8988T (cell line): ENCODE measurements at regions not wholly inside any gene's neighbourhood (a gene's known extent, or its start where the extent isn't known, plus 50 kb on each side); places are given as distances from the start of the nearest gene placed in this dataset.

ENCODE experiments used
- DNase-seq: peaks from one replicate; pipeline ENCODE4 v3.0.0; 2011

DNA sequence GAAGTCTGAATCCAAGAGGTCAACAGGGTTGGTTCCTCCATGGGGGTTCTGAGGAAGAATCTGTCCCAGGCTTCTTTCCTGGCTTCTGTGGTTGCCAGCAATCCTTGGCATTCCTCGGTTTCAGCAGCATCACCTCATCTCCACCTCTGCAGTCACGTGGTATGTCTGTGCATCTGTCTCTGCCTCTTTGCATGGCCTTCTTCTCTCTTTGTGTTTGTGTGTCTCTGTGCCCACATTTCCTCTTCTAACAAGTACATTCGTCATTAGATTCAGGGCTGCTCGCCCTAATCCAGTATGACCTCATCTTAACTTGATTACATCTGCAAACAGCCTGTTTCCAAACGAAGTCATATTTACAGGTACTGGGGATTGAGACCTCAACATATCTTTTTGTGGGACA, 114.0 kb downstream of the BCOR start:
- DNase-seq = no peak

DNA sequence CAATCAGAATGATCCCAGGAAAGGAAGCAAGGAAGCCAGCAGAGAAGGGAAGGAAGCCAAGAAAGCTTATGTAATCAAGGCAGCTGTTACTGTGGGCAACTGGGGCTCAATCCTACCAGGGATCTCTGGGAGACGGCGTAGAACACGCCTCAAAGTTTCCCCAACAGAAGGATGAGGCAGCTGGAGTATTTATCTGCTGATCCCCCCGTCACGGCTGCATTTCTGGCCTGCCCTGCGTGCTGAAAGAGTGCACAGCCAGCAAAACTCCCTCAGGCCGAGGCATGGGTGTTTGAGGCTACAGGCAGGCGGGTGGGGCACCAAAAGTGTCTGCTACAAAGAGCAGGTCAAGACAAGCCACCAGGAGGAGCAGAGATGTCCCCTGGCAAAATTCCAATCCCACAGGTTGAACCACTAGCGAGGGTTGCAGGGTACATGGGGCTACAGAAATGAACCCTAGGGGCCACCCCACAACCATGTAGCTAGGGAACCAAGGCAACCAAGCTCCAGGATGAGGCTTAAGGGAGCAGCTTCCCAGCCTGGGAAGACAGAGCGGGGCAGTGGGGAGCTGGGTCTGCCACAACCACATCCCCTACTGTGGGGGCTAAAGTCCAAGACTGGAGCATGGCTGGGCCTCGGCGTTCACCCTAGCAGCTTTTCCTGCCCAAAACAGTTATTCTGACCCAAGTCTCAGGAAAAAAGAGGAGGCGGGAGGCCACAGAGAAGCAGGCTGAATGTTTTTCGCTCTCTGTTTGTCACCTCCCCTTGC, 113.4 kb downstream of the BCOR start:
- DNase-seq = no peak

DNA sequence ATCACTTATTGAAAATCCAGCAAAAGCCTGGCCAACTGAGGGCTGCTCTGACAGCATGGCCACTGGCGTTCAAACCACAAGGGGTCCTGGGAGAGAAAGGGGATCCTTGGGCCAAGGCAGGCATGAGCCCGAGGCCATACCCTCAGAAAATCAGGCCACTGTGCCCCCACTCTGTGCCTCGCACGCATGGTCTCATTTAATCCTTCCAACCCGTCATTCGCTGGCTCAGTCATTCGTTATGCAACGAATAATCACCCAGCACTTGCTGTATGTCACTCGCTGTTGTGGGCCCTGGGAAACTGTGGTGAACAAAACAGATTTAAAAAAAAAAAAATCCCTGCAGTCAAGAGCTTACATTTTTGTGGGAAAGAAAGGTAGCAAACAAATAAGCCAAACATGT, 112.7 kb downstream of the BCOR start:
- DNase-seq = no peak

DNA sequence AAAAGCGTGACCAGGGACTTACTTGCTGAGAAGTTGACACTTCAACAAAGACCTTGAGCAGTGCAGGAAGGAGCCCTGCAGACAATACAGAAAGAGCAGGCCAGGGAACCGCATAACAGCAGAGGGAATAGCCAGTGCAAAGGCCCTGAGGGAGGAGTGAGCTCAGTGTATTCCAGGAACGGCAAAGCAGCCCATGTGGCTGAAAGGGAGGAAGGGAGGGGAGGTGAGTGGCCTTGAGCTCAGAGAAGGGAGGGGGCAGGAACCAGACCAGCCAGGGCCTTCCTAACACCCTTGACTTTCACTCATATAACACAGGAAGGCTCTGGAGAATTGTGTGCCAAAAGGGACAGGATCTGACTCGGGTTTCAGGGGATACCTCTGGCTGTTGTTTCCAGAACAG, 112.2 kb downstream of the BCOR start:
- no peak for DNase-seq

DNA sequence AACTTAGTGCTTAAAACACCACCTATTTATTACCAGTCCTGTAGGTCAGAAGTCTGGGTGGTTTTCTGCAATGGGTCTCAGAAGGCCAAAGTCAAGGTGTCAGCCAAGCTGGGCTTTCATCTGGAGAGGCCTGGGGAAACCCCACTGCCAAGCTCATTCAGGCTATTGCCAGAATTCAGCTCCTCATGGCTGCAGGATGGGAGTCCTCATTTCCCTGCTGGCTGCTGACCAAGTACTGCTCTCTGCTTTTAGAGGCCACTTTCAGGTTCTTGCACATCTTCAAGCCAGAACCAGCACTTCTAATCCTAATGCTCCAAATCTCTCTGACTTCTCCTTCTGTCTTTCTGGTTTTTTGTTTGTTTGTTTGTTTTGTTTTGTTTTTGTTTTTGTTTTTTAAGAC, 109.3 kb downstream of the BCOR start:
- DNase-seq = no peak

DNA sequence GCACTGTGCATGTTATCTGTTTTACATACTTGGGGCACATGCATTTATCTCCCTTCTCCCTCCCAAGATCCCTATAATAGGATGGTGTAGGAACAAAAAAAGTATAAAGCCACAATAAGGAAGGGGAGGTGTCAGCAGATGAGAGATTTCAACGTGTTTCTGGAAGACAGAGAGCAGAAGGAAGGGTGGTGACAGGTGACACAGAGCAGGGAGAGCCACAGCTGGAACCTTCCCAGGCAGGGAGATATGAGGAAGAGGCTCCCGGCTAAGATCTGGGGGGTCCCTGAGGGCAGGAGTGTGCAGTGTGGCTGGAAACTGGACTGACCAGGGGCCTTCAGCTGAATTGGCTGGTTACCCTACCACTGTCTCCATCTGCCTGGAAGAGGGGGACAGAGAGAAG, 107.4 kb downstream of the BCOR start:
- no peak for DNase-seq

DNA sequence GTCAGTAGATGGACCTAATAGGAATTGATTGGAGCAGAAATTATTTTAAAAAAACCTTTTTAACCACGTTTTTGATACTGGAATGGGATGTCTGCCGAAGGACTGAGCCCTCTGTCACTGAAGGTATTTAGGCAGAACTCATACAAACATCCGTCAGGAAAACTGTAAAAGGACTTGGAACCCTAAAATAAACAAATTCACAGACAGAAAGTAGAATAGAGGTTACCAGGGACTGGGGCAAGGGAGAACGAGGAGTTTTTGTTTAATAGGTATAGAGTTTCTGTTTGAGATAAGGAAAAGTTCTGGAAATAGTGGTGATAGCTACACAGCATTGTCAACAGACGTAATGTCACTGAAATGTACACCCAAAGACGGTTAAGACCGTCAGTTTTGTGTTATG, 105.5 kb downstream of the BCOR start:
- DNase-seq = no peak

DNA sequence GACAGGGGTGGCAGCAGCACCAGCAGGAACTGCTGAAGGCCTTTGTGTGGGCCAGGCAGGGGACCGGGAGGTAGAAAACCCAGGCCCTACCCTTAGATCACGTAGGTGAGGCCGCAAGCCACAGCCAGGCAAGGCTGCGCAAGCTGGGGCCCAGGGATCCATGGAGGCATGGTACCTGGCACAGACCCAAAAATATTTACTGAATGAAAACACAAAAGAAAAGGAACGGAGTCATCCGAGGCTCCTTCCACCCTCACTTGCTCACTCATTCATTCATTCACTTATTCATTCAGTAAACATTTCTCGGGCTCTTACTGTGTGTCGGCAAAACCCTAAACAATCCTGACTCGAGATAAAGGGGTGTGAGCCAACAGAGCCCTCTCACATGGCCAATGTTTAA, 102.3 kb downstream of the BCOR start:
- no peak for DNase-seq

DNA sequence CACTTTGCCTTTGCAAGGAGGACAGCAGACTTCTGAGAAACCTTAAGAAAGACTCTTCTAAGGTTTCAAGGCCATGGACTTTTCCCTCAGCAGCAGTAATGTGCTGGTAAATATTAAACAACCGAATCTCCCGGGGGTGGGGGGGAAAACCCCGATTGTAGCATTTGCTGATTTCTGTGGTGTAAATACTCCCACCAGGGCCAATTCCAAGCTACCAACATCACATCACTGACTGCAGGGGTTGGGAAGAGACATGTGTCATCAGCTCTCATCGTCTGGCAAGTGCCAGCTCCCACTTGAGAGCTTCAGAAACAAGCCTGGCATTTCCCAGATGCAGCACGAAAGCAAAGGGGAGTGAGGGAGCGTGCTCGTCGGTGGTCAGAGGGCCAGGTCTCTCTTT, 101.2 kb downstream of the BCOR start:
- DNase-seq = no peak

DNA sequence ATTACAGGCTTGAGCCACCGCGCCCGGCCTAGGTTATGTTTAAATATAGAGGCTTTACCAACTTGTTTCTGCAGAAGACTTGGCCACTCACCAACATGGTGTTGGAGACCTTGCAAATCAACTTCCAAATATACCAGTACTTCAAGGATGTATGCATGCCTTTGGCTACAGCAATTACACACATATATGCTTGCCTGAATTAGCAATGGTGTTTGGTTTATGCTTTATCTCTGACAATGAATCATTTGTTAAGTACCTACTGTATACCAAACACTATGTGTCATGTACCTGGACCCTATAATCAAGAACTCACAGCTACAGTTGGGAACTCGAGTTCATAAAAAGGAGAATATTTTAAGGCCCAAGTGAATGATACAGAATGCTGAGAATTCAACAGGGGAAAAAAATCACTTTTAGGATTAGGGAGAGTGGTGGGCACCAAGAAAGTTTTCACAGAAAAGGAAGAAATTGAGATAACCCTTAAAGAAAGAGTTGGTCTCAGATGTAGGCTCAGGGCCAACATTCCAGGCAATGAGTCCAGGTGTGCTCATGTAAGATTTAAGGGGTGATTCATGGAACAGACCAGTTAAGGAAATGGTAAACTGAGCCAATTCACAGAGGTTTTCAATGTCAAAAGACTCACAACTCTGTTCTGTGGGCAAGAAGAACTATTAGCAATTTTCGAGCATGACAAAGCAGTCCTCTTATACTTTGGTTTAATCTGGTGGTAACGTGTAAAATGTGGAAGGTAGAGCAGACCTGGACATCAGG, 98.9 kb downstream of the BCOR start:
- DNase-seq = no peak
